ENCODE measurements at regions not wholly inside any gene's neighbourhood (a gene's known extent, or its start where the extent isn't known, plus 50 kb on each side); places are given as distances from the start of the nearest gene placed in this dataset.
A peak's percentile ranks its signal among the peaks of the same experiment; 100 is the strongest.
"Not testable (repeated sequence)": the region's sequence is repeated elsewhere in the genome, so short reads cannot be mapped to it uniquely, and the experiment has no call there.

DNA sequence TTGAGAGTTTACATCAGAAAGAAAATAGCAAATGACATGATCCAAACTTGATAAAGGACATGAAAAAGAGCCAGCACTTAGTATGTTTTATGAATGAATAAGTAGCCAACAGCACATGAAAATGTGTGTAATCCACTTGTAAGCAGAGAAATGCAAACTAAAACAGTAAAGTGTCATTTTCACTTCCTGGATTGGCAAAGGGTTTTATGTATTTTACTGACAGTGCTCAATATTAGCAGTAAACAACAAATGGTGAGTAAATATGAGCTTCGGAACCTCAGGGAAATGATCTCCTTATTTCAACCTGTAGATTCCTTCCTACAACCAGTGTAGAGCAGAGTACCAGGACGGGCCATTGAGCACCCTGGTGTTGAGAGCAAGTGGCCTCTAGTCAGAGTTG, 153.8 kb upstream of the PDCD2 start:
- not testable (repeated sequence) for DNase-seq (ENCODE audit: low read depth in 2 of 2)

DNA sequence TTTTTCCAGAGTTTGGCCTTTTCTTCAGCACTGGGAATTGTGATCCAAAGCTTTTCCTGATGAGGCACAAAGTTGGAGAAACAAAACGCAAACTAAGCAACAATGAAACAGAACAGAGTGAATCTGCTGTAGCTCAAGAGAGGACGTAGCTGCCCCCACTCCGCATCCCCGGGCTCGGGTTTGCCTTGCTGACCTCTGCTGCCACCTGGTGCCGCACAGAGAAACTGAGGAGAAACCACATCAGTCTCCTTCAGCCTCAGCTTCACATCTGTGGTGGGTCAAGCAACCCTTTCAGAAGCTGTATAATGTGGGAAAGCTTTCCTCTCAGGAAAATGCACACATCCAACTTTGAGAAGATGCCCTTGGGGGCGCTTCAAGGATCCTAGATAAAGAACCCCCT, 151.9 kb upstream of the PDCD2 start:
- DNase-seq (ENCODE audit: low read depth in 2 of 2): not testable (repeated sequence)

DNA sequence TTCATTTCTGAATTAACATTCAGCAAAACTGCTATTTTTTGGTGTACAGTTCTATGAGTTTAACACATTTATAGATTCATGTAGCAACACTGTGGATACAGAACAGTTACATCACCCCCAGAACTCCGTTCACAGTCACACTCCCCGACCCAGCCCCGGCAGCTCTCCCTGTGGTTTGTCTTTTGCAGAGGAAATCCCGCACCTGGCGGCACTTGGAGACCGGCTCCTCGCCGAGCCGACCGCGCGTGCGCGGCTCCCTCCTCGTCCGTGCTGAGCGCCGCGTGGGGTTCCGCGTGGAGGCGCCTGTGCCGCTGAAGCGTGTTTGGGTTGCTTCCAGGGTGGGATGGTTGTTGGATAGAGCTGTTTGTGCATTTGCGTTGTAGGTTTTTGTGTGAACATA, 132.6 kb upstream of the PDCD2 start:
- DNase-seq (ENCODE audit: low read depth in 2 of 2): peak in 1 of 2 donors; percentile 6

DNA sequence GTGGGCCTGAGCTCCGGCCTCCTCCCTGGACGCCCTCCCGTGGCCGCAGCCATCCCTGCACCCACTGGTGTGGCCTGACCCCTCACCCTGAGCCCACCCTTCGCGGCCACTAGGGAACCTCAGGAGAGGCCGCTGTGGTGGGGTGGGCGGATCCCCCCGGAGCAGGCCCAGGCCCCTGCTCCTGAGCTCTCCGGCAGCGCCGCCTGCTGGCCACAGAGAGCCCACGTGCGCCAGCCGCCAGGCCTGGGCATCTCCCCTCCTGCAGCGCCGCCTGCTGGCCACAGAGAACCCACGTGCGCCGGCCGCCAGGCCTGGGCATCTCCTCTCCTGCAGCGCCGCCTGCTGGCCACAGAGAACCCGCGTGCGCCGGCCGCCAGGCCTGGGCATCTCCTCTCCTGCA, 128.3 kb upstream of the PDCD2 start:
- not testable (repeated sequence) for DNase-seq (ENCODE audit: low read depth in 2 of 2)

DNA sequence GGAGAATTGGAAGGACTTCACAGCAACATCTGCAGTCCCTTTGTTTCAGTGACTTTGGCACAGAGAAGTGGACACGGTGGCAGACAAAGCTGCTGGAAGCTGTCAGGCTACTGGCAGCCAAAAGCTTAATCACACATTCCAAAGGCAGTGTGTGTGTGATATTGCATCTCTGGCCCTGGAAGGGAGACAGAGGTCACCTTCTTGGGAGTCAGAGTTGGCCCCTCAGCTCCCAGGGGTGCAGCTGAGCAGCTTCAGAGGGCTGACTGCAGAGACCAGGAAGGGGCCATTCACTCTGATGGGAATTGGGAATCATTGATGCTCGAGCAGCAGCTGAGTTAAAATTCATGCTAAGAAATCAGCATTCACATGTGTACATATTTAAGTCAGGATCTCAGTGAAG, 115.7 kb upstream of the PDCD2 start:
- not testable (repeated sequence) for DNase-seq (ENCODE audit: low read depth in 2 of 2)
